ENCODE measurements at regions not wholly inside any gene's neighbourhood (a gene's known extent, or its start where the extent isn't known, plus 50 kb on each side); places are given as distances from the start of the nearest gene placed in this dataset.
"Not testable (repeated sequence)": the region's sequence is repeated elsewhere in the genome, so short reads cannot be mapped to it uniquely, and the experiment has no call there.

- POLR2A ChIA-PET: no interaction called here
- CTCF ChIA-PET: no interaction called here
Measured at GRCh38 chr10:2340831-2341647, 603.7 kb upstream of the ADARB2 start.

- ChIA-PET CTCF (no interaction called here), POLR2A (no interaction called here)
Measured at GRCh38 chr10:2335626-2336025, 598.3 kb upstream of the ADARB2 start.

- POLR2A ChIA-PET: no interaction called here
Measured at GRCh38 chr10:2334575-2334974, 597.2 kb upstream of the ADARB2 start.

GRCh38 chr10:2329082-2329481, 591.8 kb upstream of the ADARB2 start:
- POLR2A ChIA-PET: no interaction called here
- CTCF ChIA-PET: no interaction called here

More at GRCh38 chr10:2334575-2334974, 597.2 kb upstream of the ADARB2 start:
- CTCF ChIA-PET: no interaction called here

GRCh38 chr10:2326411-2326810, 589.1 kb upstream of the ADARB2 start:
- POLR2A ChIA-PET: no interaction called here
- CTCF ChIA-PET: no interaction called here

GRCh38 chr10:2315045-2315485, 577.7 kb upstream of the ADARB2 start:
- POLR2A ChIA-PET, CTCF ChIA-PET: not testable (repeated sequence)

- CTCF ChIA-PET: no interaction called here
Measured at GRCh38 chr10:2306081-2306480, 568.8 kb upstream of the ADARB2 start.

GRCh38 chr10:2303169-2303568, 565.8 kb upstream of the ADARB2 start:
- ChIA-PET CTCF (no interaction called here), POLR2A (no interaction called here)

More at GRCh38 chr10:2306081-2306480, 568.8 kb upstream of the ADARB2 start:
- POLR2A ChIA-PET: no interaction called here

- ChIA-PET CTCF (no interaction called here), POLR2A (no interaction called here)
Measured at GRCh38 chr10:2301227-2301626, 563.9 kb upstream of the ADARB2 start.

GRCh38 chr10:2300231-2300630, 562.9 kb upstream of the ADARB2 start:
- ChIA-PET CTCF (no interaction called here), POLR2A (no interaction called here)

GRCh38 chr10:2296179-2296891, 559.0 kb upstream of the ADARB2 start:
- ChIA-PET CTCF (no interaction called here), POLR2A (no interaction called here)

GRCh38 chr10:2294739-2295138, 557.4 kb upstream of the ADARB2 start:
- ChIA-PET POLR2A (no interaction called here), CTCF (no interaction called here)

- POLR2A ChIA-PET: no interaction called here
- CTCF ChIA-PET: no interaction called here
Measured at GRCh38 chr10:2284071-2284470, 546.7 kb upstream of the ADARB2 start.

- CTCF ChIA-PET: no interaction called here
- POLR2A ChIA-PET: no interaction called here
Measured at GRCh38 chr10:2282202-2282601, 544.9 kb upstream of the ADARB2 start.

- ChIA-PET POLR2A (no interaction called here), CTCF (no interaction called here)
Measured at GRCh38 chr10:2280713-2281300, 543.5 kb upstream of the ADARB2 start.

- ChIA-PET POLR2A (no interaction called here), CTCF (no interaction called here)
Measured at GRCh38 chr10:2279711-2280110, 542.4 kb upstream of the ADARB2 start.

- ChIA-PET CTCF (no interaction called here), POLR2A (no interaction called here)
Measured at GRCh38 chr10:2278363-2278762, 541.0 kb upstream of the ADARB2 start.

- ChIA-PET POLR2A (no interaction called here), CTCF (no interaction called here)
Measured at GRCh38 chr10:2263561-2263960, 526.2 kb upstream of the ADARB2 start.

- CTCF ChIA-PET: no interaction called here
- POLR2A ChIA-PET: no interaction called here
Measured at GRCh38 chr10:2262878-2263277, 525.6 kb upstream of the ADARB2 start.

GRCh38 chr10:2262333-2262732, 525.0 kb upstream of the ADARB2 start:
- POLR2A ChIA-PET: no interaction called here
- CTCF ChIA-PET: no interaction called here

GRCh38 chr10:2256241-2256640, 518.9 kb upstream of the ADARB2 start:
- CTCF ChIA-PET: no interaction called here
- POLR2A ChIA-PET: no interaction called here
